Caco-2 (cell line): ENCODE measurements at regions not wholly inside any gene's neighbourhood (a gene's known extent, or its start where the extent isn't known, plus 50 kb on each side); places are given as distances from the start of the nearest gene placed in this dataset.

ENCODE experiments used
- BruUV-seq: library from RNA; stranded (reverse); fragments of 400-500 nt; replicated peaks from 2 replicates; lab custom pipeline; 2021; lab: Mats Ljungman, UMichigan
- CTCF ChIA-PET: fragments of 300-600 bp; sonication (Branson Sonifier 250); formaldehyde crosslinking; loops from one replicate; lab custom pipeline; 2022; ENCODE audit warnings: antibody characterized with exemption; lab: Charles Lee
- POLR2A ChIA-PET: fragments of 300-600 bp; sonication (Branson Sonifier 250); formaldehyde crosslinking; loops from one replicate; lab custom pipeline; 2022; ENCODE audit warnings: antibody characterized with exemption; lab: Charles Lee
- DNase-seq, 2 experiments: peaks; one replicate each; pipeline versions ENCODE4 v3.0.0 to v3.0.0-alpha.2; 2020 to 2022
- H3K27me3 ChIP-seq: replicated peaks from 2 replicates; pipeline ENCODE4 v1.6.0; 2011; ENCODE audit warnings: low read length; ENCODE audit not compliant: control insufficient read depth, insufficient read depth
- H3K36me3 ChIP-seq: 2 replicates; pipeline ENCODE4 v1.5.1; 2011; ENCODE audit warnings: low read length; ENCODE audit not compliant: control insufficient read depth, insufficient read depth
- H3K4me1 ChIP-seq: fragments of 250-450 bp; sonication (Bioruptor Pico); 2 replicates; pipeline ENCODE4 v1.5.1; 2020; ENCODE audit warnings: mild to moderate bottlenecking
- H3K4me3 ChIP-seq: 2 replicates; pipeline ENCODE4 v1.5.1; 2011; ENCODE audit warnings: low read depth, mild to moderate bottlenecking, control low read depth, low read length
- H3K9me3 ChIP-seq: fragments of 250-450 bp; sonication (Bioruptor Pico); 2 replicates; pipeline ENCODE4 v1.5.1; 2020; ENCODE audit warnings: mild to moderate bottlenecking, moderate library complexity
- H3K27ac Mint-ChIP-seq: one replicate; pipeline ENCODE4 v1.8.0; 2022; ENCODE audit warnings: mixed read lengths; ENCODE audit not compliant: unreplicated experiment
- H3K27me3 Mint-ChIP-seq: one replicate; pipeline ENCODE4 v1.8.0; 2022; ENCODE audit warnings: mixed read lengths; ENCODE audit not compliant: insufficient read depth, unreplicated experiment
- H3K36me3 Mint-ChIP-seq: one replicate; pipeline ENCODE4 v1.8.0; 2022; ENCODE audit warnings: mild to moderate bottlenecking, mixed read lengths; ENCODE audit not compliant: insufficient read depth, unreplicated experiment
- H3K4me1 Mint-ChIP-seq: one replicate; pipeline ENCODE4 v1.8.0; 2022; ENCODE audit warnings: low read depth, mixed read lengths; ENCODE audit not compliant: unreplicated experiment
- H3K4me3 Mint-ChIP-seq: one replicate; pipeline ENCODE4 v1.8.0; 2022; ENCODE audit warnings: mild to moderate bottlenecking, moderate library complexity, mixed read lengths; ENCODE audit not compliant: unreplicated experiment
- H3K9me3 Mint-ChIP-seq: one replicate; pipeline ENCODE4 v1.8.0; 2022; ENCODE audit warnings: mixed read lengths; ENCODE audit not compliant: unreplicated experiment
- intact Hi-C: fragments of 100-400 bp; cut with micrococcal nuclease; formaldehyde crosslinking; loops from one replicate; pipeline ENCODE4 v1.10.0; 2022; ENCODE audit not compliant: unreplicated experiment
- TF ChIP-seq, protein P1 (sequence below), 2 experiments: fragments of 200-600 bp in 1 of 2; IDR thresholded peaks; 1 replicate in 1 of 2; 2 replicates in 1 of 2; pipeline versions ENCODE4 v1.5.1 to v1.8.0; 2011 to 2022; ENCODE audit warnings: antibody characterized with exemption in 1 of 2, control low read depth in 1 of 2, inconsistent platforms in 1 of 2, low read depth in 1 of 2, low read length in 1 of 2, mild to moderate bottlenecking in 1 of 2, moderate library complexity in 1 of 2; ENCODE audit not compliant: insufficient read depth in 1 of 2, severe bottlenecking in 1 of 2, unreplicated experiment in 1 of 2

GRCh38 chr14:71314717-71315116 lies 407.5 kb downstream of the PCNX1 start:
- Mint-ChIP-seq H3K27ac (no peak overlapping the region), H3K9me3 (peaks cover 11% of the 10 kb centered on the region), H3K4me1 (no peaks in the 10 kb centered on the region), H3K27me3 (no peaks in the 10 kb centered on the region), H3K4me3 (no peak overlapping the region), H3K36me3 (no peaks in the 10 kb centered on the region)
- TF ChIP-seq, protein P1, sequence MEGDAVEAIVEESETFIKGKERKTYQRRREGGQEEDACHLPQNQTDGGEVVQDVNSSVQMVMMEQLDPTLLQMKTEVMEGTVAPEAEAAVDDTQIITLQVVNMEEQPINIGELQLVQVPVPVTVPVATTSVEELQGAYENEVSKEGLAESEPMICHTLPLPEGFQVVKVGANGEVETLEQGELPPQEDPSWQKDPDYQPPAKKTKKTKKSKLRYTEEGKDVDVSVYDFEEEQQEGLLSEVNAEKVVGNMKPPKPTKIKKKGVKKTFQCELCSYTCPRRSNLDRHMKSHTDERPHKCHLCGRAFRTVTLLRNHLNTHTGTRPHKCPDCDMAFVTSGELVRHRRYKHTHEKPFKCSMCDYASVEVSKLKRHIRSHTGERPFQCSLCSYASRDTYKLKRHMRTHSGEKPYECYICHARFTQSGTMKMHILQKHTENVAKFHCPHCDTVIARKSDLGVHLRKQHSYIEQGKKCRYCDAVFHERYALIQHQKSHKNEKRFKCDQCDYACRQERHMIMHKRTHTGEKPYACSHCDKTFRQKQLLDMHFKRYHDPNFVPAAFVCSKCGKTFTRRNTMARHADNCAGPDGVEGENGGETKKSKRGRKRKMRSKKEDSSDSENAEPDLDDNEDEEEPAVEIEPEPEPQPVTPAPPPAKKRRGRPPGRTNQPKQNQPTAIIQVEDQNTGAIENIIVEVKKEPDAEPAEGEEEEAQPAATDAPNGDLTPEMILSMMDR (IDR thresholded peaks at IDR 0.05; ENCODE audit: insufficient read depth in 1 of 2, low read depth in 1 of 2, low read length in 1 of 2, severe bottlenecking in 1 of 2, unreplicated experiment in 1 of 2) = no peak
- no peaks in the 10 kb centered on the region for H3K36me3 ChIP-seq
- intact Hi-C loops = no loop called here
- POLR2A ChIA-PET = no interaction called here
- CTCF ChIA-PET = interaction anchor here (1.1 kb wide), 1 partner anchor 174 kb away, joined by 4 read pairs; no protein-coding TSS in a partner anchor
- no peak for DNase-seq
- no peak overlapping the region for H3K4me3 ChIP-seq
- no peaks in the 10 kb centered on the region for H3K4me1 ChIP-seq
- no peaks in the 10 kb centered on the region for H3K9me3 ChIP-seq
- no peaks in the 10 kb centered on the region for H3K27me3 ChIP-seq
- BruUV-seq = no TSS peak

DNA sequence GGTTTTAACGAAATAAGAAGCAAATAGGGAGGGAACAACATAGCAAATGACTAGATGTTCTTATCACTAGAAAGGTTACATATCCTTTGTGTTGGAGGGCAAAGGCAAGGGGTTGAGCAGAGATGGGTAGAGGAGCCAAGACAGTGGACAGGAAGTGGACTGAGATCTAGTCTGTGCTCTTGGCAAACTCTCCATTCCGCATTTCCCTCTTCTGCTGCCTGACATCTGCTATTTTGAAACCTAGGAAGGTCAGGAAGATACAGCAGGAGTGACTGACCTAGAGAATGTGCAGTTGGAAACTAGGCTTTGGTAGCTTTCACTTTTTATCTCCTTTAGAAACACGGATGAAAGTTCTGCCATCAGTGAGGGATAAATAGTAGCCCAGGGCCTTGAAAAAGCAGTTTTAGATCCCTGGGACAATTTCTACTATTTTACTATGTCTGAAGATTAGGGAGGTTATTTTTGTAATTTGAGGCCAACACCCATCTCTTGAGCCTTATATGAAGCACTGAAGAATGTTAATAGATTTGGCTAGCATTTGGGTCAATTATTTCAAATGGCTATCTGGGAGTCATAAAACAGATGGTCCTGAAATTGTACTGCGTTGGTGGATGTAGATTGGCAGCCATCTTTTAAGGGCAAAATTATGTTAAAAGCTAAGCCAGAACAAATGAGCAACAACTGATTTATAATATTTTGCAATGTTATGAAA lies 410.3 kb downstream of the PCNX1 start:
- Mint-ChIP-seq H3K27ac (no peak overlapping the region), H3K27me3 (no peaks in the 10 kb centered on the region), H3K4me3 (no peak overlapping the region), H3K36me3 (peaks cover 5% of the 10 kb centered on the region), H3K9me3 (peaks cover 11% of the 10 kb centered on the region), H3K4me1 (no peaks in the 10 kb centered on the region)
- ChIA-PET CTCF (no interaction called here), POLR2A (no interaction called here)
- BruUV-seq = no TSS peak
- Histone ChIP-seq H3K27me3 (no peaks in the 10 kb centered on the region), H3K36me3 (no peaks in the 10 kb centered on the region), H3K9me3 (no peaks in the 10 kb centered on the region), H3K4me3 (no peak overlapping the region), H3K4me1 (no peaks in the 10 kb centered on the region)
- no peak for DNase-seq
- intact Hi-C loops = no loop called here
- TF ChIP-seq, protein P1 (IDR thresholded peaks at IDR 0.05; ENCODE audit: insufficient read depth in 1 of 2, low read depth in 1 of 2, low read length in 1 of 2, severe bottlenecking in 1 of 2, unreplicated experiment in 1 of 2) = no peak

DNA sequence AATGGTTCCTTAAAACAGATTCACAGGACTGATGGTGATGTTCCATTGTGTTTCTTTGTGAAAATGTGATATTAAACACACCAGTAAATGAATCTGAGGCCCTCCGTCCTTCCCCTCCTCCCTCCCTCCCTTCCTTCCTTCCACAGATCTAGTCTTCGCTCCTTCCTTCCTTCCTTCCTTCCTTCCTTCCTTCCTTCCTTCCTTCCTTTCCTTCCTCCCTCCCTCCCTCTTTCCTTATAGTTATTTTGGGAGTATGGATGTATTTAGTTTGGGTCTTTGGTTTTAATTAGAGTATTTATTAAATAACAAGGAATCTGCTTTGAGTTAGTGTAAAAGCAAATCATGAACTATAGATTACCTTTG lies 410.8 kb downstream of the PCNX1 start:
- H3K9me3 Mint-ChIP-seq = peaks cover 7% of the 10 kb centered on the region
- BruUV-seq = no TSS peak
- 0 out of 2 replicates have a peak, but pooled peaks cover 4% of the 10 kb centered on the region for H3K4me1 ChIP-seq
- H3K4me3 Mint-ChIP-seq = no peak overlapping the region
- H3K4me1 Mint-ChIP-seq = peaks cover 4% of the 10 kb centered on the region
- H3K9me3 ChIP-seq = no peaks in the 10 kb centered on the region
- TF ChIP-seq, protein P1 (IDR thresholded peaks at IDR 0.05; ENCODE audit: insufficient read depth in 1 of 2, low read depth in 1 of 2, low read length in 1 of 2, severe bottlenecking in 1 of 2, unreplicated experiment in 1 of 2) = no peak
- POLR2A ChIA-PET = no interaction called here
- H3K27ac Mint-ChIP-seq = no peak overlapping the region
- no peaks in the 10 kb centered on the region for H3K27me3 Mint-ChIP-seq
- no peaks in the 10 kb centered on the region for H3K36me3 ChIP-seq
- H3K36me3 Mint-ChIP-seq = peaks cover 5% of the 10 kb centered on the region
- no peak for DNase-seq
- no peaks in the 10 kb centered on the region for H3K27me3 ChIP-seq
- intact Hi-C loops = no loop called here
- CTCF ChIA-PET = no interaction called here
- H3K4me3 ChIP-seq = no peak overlapping the region
